AML-193 (cell line): ENCODE measurements at regions not wholly inside any gene's neighbourhood (a gene's known extent, or its start where the extent isn't known, plus 50 kb on each side); places are given as distances from the start of the nearest gene placed in this dataset.

Experiments used
- DNase-seq, 2 experiments: peaks; one replicate each; lab custom pipeline; 2025; lab: John Stamatoyannopoulos, UW

DNA sequence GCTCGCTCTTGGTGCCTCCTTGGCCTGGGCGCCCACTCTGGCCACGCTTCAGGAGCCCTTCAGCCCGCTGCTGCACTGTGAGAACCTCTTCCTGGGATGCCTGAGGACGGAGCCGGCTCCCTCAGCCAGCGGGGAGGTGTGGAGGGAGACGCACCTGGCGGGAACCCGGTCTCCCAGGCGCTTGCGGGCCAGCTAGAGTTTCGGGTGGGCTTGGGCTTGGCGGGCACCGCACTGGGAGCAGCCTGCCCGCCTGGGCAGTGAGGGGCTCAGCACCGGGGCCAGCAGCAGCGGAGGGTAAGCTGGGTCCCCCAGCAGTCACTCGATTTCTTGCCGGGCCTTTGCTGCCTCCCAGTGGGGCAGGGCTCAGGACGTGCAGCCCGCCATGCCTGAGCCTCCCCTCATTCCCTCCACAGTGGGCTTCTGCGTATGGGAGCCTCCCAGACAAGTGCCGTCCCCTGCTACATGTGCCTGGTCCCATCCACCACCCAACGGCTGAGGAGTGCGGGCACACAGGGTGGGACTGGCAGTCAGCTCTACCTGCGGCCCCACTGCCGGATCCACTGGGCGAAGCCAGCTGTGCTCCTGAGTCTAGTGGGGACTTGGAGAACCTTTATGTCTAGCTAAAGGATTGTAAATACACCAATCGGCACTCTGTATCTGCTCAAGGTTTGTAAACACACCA lies 708.7 kb downstream of the VGLL3 start:
- no peak for DNase-seq

DNA sequence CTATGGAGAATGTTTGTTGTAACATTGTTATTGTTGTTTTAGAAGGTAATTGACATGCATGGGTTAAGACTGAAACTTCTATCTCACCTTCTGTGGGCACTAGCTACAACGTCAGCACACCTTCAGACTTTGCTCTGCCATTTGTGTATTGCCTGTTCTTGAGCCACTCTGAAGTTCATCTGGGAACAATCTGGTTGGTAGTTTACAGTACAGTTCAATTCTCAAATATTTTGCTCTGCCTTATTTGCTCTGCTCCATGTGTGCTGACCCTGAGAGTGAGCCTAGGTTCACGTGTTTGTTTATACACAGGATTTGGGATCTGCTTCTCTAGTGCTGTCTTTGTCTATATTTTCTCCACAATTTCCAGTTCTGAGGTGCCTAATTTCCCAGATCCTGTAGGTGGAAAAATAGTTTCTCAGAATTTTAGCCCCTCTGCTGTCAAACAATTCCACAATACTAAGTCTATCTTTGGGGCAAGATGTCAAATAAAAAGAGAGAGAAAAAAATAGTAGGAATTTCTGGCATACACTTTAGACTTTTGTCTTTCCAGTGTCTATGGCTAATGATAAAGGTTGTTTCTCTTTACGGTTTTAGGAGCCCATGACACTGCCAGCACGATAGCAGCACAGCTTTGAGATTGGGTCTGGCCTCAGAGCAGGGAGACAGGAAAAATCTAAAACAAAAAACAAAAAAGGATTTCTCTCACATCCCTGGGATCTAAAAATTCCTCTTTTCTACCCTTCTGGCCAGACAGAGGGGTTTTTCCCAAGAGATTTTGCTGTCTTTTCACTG lies 721.4 kb downstream of the VGLL3 start:
- no peak for DNase-seq

DNA sequence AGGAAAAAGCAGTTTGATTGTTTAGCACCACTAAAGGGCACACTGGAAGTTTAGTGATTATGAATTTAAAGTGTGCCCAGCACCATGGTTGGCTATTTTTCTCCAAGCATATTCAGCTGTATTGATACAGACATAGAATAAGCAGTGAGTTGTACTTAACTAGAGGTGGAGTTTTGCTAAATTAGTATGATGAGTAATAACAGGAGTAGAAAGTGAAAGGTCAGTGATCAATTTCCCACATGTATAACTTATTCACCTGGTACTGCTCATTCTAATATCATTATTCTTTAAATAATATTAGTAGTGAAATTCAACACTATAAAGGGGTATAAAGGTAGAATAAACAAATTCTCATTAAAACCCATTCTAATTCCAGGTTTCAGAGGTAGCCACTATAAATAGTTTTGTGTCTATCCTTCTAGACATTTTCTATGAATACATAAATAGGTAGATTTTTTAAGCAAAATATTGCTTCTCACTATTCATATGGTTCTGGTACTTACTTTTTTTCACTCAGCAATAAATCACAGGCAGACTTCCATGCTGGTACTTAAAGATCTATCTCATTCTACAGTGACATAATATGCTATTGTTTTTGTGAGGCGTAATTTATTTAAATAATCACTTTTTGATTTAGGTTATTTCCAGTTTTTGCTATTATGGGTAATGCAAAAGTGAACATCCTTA lies 732.9 kb downstream of the VGLL3 start:
- no peak for DNase-seq

DNA sequence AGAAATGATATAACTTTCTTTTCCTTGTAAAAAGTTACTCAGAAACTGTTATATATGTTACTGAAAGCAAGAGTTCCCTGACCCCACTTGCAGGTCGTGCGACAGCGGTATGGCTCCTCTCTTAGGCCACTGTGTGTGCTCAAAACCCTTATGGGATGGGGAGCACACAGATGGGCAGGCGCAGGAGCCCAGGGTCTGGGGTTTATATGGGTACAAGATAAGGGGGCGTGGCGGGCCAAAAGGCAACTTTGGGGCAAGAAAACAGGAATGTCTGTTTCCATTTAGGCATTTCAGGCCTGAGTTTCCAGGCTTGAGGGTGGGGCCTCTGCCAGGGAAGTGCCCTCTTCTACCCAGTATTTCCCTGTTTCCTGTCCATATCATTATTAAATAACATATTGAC lies 736.5 kb downstream of the VGLL3 start:
- DNase-seq: no peak

DNA sequence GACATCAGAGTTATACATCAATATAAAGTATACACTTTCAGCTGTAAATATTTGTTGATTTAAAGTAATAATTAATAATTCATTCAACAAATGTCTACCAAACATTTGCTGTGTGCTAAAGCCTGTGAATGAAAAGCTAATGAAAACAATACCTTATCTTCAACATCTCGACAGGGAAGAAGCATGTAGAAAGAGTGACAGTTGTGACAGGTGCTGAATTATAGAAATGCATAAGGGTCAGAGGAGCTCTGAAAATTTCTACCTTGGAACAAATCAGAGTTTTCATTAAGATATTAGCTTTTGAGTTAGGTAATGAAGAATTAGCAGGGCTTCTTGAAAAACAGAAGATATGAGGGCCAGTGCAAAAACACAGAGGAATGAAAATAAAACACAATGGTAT lies 739.2 kb downstream of the VGLL3 start:
- no peak for DNase-seq

DNA sequence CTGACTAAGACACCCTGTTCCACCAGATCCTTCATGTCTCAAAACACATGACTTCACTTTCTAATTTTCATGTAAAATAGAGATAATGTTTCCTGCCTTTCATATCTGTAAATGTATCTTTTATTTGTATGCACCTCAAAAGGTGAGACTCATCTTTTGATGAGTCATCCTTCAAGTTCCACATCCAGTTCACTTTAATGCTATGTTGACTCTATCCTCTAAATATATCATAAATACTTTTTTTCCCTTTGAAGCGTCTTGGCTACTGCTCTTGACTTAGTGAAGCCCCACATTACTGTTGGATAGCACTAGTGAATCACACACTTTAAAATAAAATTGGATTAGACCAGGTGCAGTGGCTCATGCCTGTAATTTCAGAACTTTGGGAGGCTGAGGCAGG lies 741.1 kb downstream of the VGLL3 start:
- DNase-seq: no peak

DNA sequence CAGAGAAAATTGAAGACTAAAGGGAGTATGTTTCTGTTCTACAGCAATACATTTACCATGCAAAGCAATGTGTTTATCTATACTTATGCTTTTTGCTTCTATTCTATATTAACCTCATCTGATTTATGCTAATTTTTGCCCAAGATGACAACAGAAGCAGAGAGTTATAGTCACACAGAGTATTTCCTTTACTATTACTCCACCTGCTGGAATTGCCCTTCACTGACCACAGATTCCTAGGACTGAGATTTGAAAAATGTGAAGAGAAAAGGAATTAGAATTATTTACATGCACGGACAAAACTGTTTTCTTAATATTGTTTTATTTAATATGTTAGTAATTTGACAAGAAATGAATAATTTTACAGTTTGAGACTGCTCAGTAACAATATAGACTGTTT lies 745.6 kb downstream of the VGLL3 start:
- DNase-seq: no peak

DNA sequence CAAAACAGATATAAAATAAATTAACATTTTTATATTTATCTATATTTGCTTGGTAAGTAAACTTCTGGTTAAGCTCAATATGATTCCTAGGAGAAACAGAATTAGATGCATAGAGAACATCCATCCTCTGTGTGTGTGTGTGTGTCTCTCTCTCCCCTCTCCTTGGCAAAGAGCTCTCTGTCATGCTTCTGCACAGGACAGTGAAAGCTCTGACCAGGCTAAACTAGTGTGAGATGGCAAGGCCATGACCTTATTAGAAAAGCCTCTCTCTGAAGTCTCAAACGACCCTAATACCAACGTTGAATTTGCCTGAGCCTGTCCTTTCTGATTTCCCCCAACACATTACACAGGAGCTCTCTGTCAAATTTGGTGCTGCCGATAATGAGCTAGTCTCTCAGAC lies 746.0 kb downstream of the VGLL3 start:
- DNase-seq: no peak

DNA sequence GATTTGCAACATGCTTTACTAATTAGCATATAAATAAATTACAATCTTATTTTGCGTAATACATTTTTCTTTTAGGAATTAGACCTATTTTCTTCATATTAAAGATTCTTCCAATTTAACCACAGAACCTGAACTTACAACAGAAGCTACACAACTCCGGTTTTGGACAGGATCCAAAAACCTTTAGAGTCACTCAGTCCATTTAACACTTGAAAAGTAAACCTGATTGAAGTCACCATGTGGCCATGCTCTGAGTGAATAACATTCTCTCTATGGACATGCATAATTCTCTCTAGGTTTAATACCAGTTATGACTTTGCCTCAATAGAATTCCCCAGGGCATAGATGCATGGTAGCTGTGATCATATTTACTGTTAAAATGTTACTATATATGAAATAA lies 751.0 kb downstream of the VGLL3 start:
- DNase-seq: no peak

DNA sequence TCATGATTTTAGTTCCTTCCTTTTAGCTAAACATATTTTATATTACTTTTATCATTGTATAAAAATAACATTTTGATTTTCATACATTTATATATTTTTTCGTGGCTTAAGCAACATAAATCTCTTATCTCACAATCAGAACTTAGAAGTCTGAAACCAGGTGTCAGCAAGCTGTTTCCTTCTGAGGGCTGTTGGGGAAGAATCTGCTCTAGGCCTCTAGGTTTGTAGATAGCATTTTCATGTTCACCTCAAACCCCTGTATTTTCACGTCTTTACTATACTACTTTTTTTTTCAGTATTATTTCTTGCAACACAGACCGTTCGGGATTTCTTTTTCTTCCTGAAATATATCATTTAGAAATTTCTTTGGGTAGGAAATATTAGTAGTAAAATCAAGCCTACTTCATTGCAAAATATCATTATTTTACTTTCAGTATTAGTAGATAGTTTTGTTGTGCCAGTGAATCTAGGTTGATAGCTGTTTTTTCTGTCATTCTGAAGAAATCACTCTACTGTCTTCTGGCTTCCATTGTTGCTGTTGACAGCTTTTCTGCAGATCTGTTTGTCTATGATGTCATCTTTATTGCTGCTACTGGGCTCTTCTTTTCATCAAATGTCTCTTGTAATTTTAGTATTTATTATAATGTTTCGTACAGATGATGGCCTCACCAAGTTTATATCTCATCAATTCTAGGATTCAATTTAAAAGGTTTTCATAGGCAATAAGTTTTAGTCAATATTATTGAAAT lies 756.3 kb downstream of the VGLL3 start:
- no peak for DNase-seq

DNA sequence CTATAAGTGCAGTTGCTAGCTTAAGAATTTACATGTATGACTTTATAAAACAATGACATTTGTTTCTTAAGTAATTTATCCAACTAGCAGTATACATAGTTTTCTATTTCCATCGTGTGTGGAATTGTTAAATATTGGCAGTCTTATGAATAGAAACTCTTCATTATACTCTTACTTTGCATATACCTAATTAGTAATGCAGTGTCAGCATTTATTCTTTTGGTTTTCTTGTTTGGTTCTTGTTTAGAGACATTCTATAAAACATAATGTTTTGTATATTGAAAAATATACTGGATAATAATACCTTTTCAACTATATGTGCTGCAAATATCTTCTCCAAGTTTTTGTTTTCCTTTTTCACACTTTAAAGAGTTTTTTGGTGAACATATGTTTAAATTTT lies 760.2 kb downstream of the VGLL3 start:
- no peak for DNase-seq

DNA sequence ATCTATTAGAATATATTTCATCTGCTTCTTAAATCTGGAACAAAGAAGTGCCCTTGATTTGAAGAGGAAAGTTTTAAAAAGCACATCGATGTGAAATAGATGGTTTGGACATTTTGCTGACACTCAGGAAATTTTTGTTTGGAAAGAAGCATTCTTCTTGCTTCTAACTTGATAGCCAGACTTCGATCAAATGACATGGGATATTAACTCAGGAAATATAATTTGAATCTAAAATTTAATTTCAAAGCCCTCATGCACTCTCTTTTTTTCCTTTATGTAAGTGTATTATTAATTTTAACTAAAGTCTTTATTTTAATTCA lies 761.2 kb downstream of the VGLL3 start:
- no peak for DNase-seq

DNA sequence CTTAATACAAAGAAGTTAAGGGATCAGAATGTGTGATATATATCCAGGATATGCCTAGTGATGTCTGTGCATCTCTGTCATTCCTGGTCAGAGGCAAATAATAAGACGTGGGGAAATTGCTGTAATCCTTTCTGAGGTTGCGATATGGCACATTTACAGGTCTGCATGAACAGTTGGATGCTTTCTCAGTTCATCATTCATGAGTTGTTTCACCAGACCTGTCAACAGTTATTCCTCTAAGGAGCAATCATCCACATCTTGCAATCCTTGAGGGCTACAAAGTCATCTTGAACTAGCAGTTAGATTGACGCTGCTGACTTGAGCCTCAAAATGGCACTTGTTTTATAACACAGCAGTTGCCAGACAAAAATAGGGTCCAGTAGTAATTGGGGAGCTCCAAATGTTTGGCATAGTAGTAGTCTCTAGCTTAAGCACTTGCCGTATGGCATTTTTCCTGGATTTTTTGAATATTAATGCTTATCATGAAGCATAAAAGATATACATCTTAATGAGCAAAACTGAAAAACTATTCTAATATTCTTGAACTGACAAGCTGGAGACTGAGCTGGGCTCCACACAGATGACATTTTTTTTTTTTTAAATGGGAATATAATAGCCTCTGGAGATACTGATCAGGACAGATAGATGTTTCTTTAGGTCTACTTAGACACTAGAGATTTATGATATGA lies 761.7 kb downstream of the VGLL3 start:
- no peak for DNase-seq

DNA sequence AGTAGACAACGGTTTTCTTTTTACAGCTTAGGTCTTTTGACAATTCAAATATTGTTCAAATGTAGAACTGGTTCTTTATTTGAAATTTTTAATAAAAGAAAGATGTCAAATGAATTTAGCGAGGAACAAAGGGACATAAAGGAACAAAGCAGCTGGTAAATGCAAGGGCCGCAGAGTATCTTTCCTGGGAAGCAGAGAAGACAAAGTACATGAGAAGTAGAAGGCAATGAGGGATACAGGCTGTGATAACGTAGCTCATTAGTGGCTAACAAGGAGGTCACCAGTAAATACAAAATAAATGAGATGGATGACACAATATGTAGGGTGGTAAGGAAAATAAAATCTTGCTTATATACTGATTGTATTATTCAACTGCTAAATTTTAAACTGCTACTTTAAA lies 762.8 kb downstream of the VGLL3 start:
- DNase-seq: no peak

DNA sequence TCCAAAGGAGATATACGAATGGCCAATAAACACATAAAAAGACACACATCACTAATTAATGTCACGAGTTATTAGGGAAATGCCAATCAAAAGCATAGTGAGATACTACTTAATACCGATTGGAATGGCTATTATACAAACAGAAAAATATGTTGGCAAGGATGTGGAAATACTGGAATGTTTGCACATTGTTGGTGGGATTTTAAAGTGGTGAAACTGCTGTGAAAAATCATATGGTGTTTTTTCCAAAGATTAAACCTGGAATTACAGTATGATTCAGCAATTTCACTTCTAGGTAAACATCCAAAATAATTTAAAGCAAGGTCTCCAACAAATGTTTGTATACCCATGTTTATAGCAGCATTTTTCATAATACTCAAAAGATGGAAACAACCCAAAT lies 765.5 kb downstream of the VGLL3 start:
- no peak for DNase-seq

DNA sequence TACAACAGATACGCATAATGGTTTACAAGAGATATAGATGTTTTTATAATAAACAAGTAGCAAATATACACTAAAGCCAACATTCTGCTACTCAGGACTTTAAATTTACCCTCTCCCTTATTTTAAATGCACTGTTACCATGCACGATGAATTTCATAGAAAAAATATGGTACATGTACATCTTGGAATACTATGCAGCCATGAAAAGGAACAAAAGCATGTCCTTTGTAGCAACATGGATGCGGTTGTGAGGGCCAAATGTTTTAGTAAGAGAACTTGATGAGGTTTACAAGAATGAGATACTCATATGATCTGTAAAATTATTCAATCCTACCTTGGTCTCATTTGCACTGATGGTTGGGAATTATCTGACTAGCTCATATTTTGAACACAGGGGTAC lies 769.3 kb downstream of the VGLL3 start:
- no peak for DNase-seq

DNA sequence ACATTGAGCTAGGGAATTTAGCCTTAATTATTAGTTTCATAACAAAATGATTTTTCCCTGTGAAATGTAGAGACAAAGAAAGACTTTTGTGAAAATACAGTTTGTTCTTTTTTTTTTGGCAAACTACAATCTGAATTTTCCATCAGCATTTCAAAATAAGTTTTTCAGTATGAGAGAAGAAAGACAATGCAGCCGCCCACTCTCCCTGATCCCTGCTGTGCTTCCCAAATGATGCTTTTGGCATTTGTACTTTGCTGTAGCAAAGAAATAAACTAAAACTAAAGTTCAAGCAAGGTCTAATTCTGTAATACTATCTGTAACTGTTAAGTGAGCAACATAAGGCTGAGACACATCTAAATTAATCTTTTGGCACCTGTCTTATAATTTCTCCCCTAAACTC lies 782.2 kb downstream of the VGLL3 start:
- no peak for DNase-seq

DNA sequence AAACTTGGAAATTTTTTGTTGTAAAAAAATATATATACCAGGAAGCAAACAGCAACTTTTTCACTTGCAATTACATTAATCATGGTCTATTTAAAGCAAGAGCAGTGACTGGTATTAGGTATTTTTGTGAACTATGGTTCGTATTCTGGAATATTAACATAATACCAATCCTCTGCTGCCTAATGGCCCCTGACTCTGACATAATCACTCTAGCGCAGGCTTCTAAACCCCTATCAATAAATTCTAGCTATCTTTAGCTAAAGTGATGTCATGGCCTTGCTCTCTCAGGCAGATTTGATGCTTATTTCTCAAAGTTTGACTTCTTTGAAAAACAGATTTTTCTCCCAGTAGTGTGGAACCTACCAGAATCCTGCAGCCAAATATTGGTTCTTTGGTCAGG lies 808.3 kb downstream of the VGLL3 start:
- DNase-seq: no peak

DNA sequence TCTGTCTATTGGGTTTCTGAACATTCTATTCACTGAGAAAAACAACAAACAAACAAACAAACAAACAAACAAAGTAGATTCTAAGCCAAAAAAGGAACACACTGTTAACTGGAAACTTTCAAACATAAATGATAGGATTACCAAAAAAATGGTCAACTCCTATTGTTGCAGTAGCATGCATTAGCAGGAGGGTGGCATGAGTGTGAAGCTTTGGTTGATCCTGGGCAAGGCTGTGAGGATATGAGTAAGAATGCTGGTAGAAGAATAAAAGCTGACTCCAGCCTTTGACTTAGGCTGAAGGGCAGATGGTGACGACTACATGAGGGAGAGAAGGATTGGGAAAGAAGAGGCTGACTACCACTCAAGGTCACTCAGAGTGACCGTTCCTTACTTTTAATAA lies 810.3 kb downstream of the VGLL3 start:
- DNase-seq: no peak

DNA sequence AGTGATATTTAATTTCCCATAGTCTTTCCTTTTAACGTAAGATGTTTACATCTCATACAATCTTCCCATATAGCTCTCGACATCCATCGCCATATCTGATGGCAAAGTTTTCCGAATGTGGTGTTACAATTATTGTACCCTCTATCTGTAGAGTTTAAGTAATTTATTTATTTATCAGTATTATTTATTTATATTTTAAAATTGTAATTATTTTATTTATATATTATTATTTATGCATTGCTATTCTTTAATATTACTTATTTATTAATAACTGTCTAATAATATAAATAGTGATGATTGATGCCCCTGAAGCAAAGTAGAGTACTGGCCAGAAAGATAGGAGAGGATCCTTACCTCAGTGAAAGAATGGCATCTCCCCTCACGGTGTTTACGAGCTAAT lies 812.9 kb downstream of the VGLL3 start:
- DNase-seq: no peak

DNA sequence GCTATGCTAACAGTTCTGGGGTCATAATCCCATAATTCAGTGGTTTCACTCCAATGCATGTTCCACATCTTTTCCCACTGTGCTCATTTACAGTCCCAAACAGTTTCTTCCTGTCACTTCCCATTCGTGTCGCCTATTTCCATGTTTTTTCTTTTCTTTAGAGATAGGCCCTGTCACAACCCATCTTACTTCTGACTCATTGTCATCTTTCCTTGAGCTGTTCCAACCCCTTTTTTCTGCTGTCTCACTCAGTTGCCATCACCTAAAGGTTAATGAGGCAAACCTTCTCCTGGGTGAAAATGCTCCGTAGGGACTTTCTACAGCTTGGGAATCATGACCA lies 814.5 kb downstream of the VGLL3 start:
- DNase-seq: no peak
